Upper lobe of left lung (tissue), 6 donors: ENCODE measurements at regions not wholly inside any gene's neighbourhood (a gene's known extent, or its start where the extent isn't known, plus 50 kb on each side); places are given as distances from the start of the nearest gene placed in this dataset.

Experiments used
- ATAC-seq, 2 donors: fragments of 200-7000 bp; cut with Tn5 transposase; one replicate each; pipeline ENCODE4 v1.9.1; 2022; ENCODE audit warnings: mild to moderate bottlenecking in 2 of 2, moderate library complexity in 2 of 2; ENCODE audit not compliant: low FRiP score in 2 of 2
- DNase-seq, 2 donors: peaks; one replicate each; pipeline ENCODE4 v3.0.0-alpha.2; 2019 to 2020
- H3K27ac ChIP-seq, 4 donors: fragments of 200-600 bp; sonication (generic); one replicate each; pipeline ENCODE4 v1.5.1; 2016 to 2019
- H3K27me3 ChIP-seq, 4 donors: fragments of 200-600 bp; sonication (generic); one replicate each; pipeline ENCODE4 v1.5.1; 2017 to 2019
- H3K36me3 ChIP-seq, 4 donors: fragments of 200-600 bp; sonication (generic); one replicate each; pipeline ENCODE4 v1.5.1; 2016 to 2019
- H3K4me1 ChIP-seq, 4 donors: fragments of 200-600 bp; sonication (generic); one replicate each; pipeline ENCODE4 v1.5.1; 2018 to 2019
- H3K4me3 ChIP-seq, 4 donors: fragments of 200-600 bp; sonication (generic); one replicate each; pipeline ENCODE4 v1.5.1; 2017 to 2019; ENCODE audit warnings: mild to moderate bottlenecking in 2 of 4, moderate library complexity in 1 of 4
- H3K9me3 ChIP-seq, 4 donors: fragments of 200-600 bp; sonication (generic); one replicate each; pipeline ENCODE4 v1.5.1; 2018 to 2019
- CTCF ChIP-seq, 6 experiments: fragments of 450-650 bp in 4 of 6; fragments of 200-600 bp in 2 of 6; sonication (generic) in 2 of 6; IDR thresholded peaks; one replicate each; pipeline ENCODE4 v1.5.1; 2016 to 2019; ENCODE audit warnings: antibody characterized with exemption in 6 of 6
- EP300 ChIP-seq, 4 donors: sonication (generic); formaldehyde crosslinking; IDR thresholded peaks; one replicate each; pipeline ENCODE4 v1.5.1; 2017; ENCODE audit warnings: antibody characterized with exemption in 4 of 4, control low read depth in 2 of 4
- POLR2A ChIP-seq, 4 donors: fragments of 450-650 bp; IDR thresholded peaks; one replicate each; pipeline ENCODE4 v1.5.1; 2016 to 2017; ENCODE audit warnings: antibody characterized with exemption in 4 of 4, mild to moderate bottlenecking in 2 of 4
- POLR2AphosphoS5 ChIP-seq, 2 donors: sonication (generic); formaldehyde crosslinking; IDR thresholded peaks; one replicate each; pipeline ENCODE4 v1.5.1; 2017; ENCODE audit warnings: antibody characterized with exemption in 2 of 2
- WGBS, 2 donors: methylation state at CpG; one replicate each; pipeline ENCODE4 v1.1.5; 2017 to 2018; 5-methylcytosine and 5-hydroxymethylcytosine counted together
- donor health status: DM: no; HTN: no; CAD: no; lungs with moderate emphysema.
- donor health status: DM: no; HTN: yes; CAD: no; lungs with severe emphysema.

- H3K36me3 ChIP-seq: no peaks in the 10 kb centered on the region
- DNase-seq (no peak), ATAC-seq (no peak)
- no peak overlapping the region for H3K27ac ChIP-seq
- no peaks in the 10 kb centered on the region for H3K9me3 ChIP-seq
- no peaks in the 10 kb centered on the region for H3K27me3 ChIP-seq
- no peaks in the 10 kb centered on the region for H3K4me1 ChIP-seq
- WGBS, 2 donors: 73 to 76% methylated on average over 6 of the region's 6 CpGs
- H3K4me3 ChIP-seq: no peak overlapping the region
- TF ChIP-seq POLR2AphosphoS5 (IDR thresholded peaks at IDR 0.05): no peak
- TF ChIP-seq POLR2A (IDR thresholded peaks at IDR 0.05): no peak
- no peak for TF ChIP-seq CTCF (IDR thresholded peaks at IDR 0.05)
- TF ChIP-seq EP300 (IDR thresholded peaks at IDR 0.05): no peak
Measured at GRCh38 chr5:6305853-6306252, 72.5 kb downstream of the MED10 start.

- Histone ChIP-seq H3K27me3 (no peaks in the 10 kb centered on the region), H3K36me3 (no peaks in the 10 kb centered on the region), H3K4me1 (no peaks in the 10 kb centered on the region), H3K27ac (no peak overlapping the region), H3K9me3 (no peaks in the 10 kb centered on the region), H3K4me3 (no peak overlapping the region)
- 43 to 74% methylated on average over 5 of the region's 5 CpGs for WGBS, 2 donors
- DNase-seq: no peak
- no peak for TF ChIP-seq POLR2A (IDR thresholded peaks at IDR 0.05)
- TF ChIP-seq EP300 (IDR thresholded peaks at IDR 0.05): no peak
- no peak for TF ChIP-seq POLR2AphosphoS5 (IDR thresholded peaks at IDR 0.05)
- ATAC-seq: no peak
Measured at GRCh38 chr5:6302684-6303083, 75.7 kb downstream of the MED10 start.

- H3K9me3 ChIP-seq: no peaks in the 10 kb centered on the region
- no peaks in the 10 kb centered on the region for H3K27me3 ChIP-seq
- WGBS, 2 donors: 22 to 28% methylated on average over 4 of the region's 4 CpGs
- ATAC-seq: no peak
- no peak overlapping the region for H3K27ac ChIP-seq
- no peak overlapping the region for H3K4me3 ChIP-seq
- no peaks in the 10 kb centered on the region for H3K4me1 ChIP-seq
- no peak for DNase-seq
- TF ChIP-seq POLR2A (IDR thresholded peaks at IDR 0.05) (no peak), EP300 (IDR thresholded peaks at IDR 0.05) (no peak), CTCF (IDR thresholded peaks at IDR 0.05) (no peak), POLR2AphosphoS5 (IDR thresholded peaks at IDR 0.05) (no peak)
- no peaks in the 10 kb centered on the region for H3K36me3 ChIP-seq
Measured at GRCh38 chr5:6302075-6302474, 76.3 kb downstream of the MED10 start.

- H3K27ac ChIP-seq: no peak overlapping the region
- no peak overlapping the region for H3K4me3 ChIP-seq
- DNase-seq: no peak
- no peak for ATAC-seq
- TF ChIP-seq POLR2A (IDR thresholded peaks at IDR 0.05): no peak
- no peak for TF ChIP-seq EP300 (IDR thresholded peaks at IDR 0.05)
- TF ChIP-seq POLR2AphosphoS5 (IDR thresholded peaks at IDR 0.05): no peak
- TF ChIP-seq CTCF (IDR thresholded peaks at IDR 0.05): no peak
- H3K4me1 ChIP-seq: no peaks in the 10 kb centered on the region
- H3K36me3 ChIP-seq: no peaks in the 10 kb centered on the region
- 73 to 80% methylated on average over 8 of the region's 8 CpGs for WGBS, 2 donors
- no peaks in the 10 kb centered on the region for H3K9me3 ChIP-seq
- H3K27me3 ChIP-seq: no peaks in the 10 kb centered on the region
Measured at GRCh38 chr5:6296524-6296923, 81.8 kb downstream of the MED10 start.

- ATAC-seq: no peak
- H3K9me3 ChIP-seq: no peaks in the 10 kb centered on the region
- no peak for TF ChIP-seq POLR2A (IDR thresholded peaks at IDR 0.05)
- no peak for TF ChIP-seq EP300 (IDR thresholded peaks at IDR 0.05)
- no peak for TF ChIP-seq CTCF (IDR thresholded peaks at IDR 0.05)
- no peak for TF ChIP-seq POLR2AphosphoS5 (IDR thresholded peaks at IDR 0.05)
- no peaks in the 10 kb centered on the region for H3K27me3 ChIP-seq
- DNase-seq: no peak
- H3K27ac ChIP-seq: no peak overlapping the region
- no peak overlapping the region for H3K4me3 ChIP-seq
- 5 to 20% methylated on average over 3 of the region's 3 CpGs for WGBS, 2 donors
- H3K36me3 ChIP-seq: no peaks in the 10 kb centered on the region
- H3K4me1 ChIP-seq: no peaks in the 10 kb centered on the region
Measured at GRCh38 chr5:6291961-6292360, 86.4 kb downstream of the MED10 start.
